PFSK-1 (cell line): ENCODE measurements at regions not wholly inside any gene's neighbourhood (a gene's known extent, or its start where the extent isn't known, plus 50 kb on each side); places are given as distances from the start of the nearest gene placed in this dataset.

ENCODE experiments used
- FOXP2 ChIP-seq: optimal IDR thresholded peaks from 2 replicates; pipeline ENCODE3; 2011; ENCODE audit warnings: borderline replicate concordance, control low read depth, inconsistent platforms; ENCODE audit not compliant: insufficient read depth; ENCODE audit errors: extremely low read length, extremely low read depth
- POLR2AphosphoS5 ChIP-seq: IDR thresholded peaks from 2 replicates; pipeline ENCODE4 v1.6.1; 2012; ENCODE audit warnings: low read depth, mild to moderate bottlenecking, control low read depth, low read length, moderate library complexity
- REST ChIP-seq, 2 experiments: IDR thresholded peaks; 2 replicates each; pipeline versions ENCODE4 v1.6.1 to v1.8.0; 2011 to 2012; ENCODE audit warnings: low read depth in 2 of 2, low read length in 2 of 2, control low read depth in 1 of 2, inconsistent platforms in 1 of 2, mild to moderate bottlenecking in 1 of 2, moderate library complexity in 1 of 2; ENCODE audit not compliant: insufficient read depth in 1 of 2
- SIN3A ChIP-seq: IDR thresholded peaks from 2 replicates; pipeline ENCODE4 v1.6.1; 2012; ENCODE audit warnings: mild to moderate bottlenecking, low read length, moderate library complexity, borderline replicate concordance; ENCODE audit not compliant: insufficient read depth
- TAF1 ChIP-seq: IDR thresholded peaks from 2 replicates; pipeline ENCODE4 v1.6.1; 2012; ENCODE audit warnings: low read length, control low read depth, borderline replicate concordance; ENCODE audit not compliant: insufficient read depth

GRCh38 chr1:95650631-95651030, 416.6 kb downstream of the RWDD3 start:
- TF ChIP-seq TAF1, result no peak
- no peak for TF ChIP-seq SIN3A
- no peak for TF ChIP-seq REST (IDR thresholded peaks at IDR 0.05; ENCODE audit: insufficient read depth in 1 of 2, low read depth in 2 of 2, low read length in 2 of 2)
- no peak for TF ChIP-seq POLR2AphosphoS5

GRCh38 chr1:95652423-95652965, 418.5 kb downstream of the RWDD3 start:
- no peak for TF ChIP-seq FOXP2
- TF ChIP-seq POLR2AphosphoS5, result no peak
- no peak for TF ChIP-seq SIN3A
- TF ChIP-seq TAF1, result no peak

- TF ChIP-seq TAF1 (no peak), SIN3A (no peak), FOXP2 (no peak), POLR2AphosphoS5 (no peak), REST (IDR thresholded peaks at IDR 0.05; ENCODE audit: insufficient read depth in 1 of 2, low read depth in 2 of 2, low read length in 2 of 2) (no peak)
Observed at GRCh38 chr1:95653618-95654017, 419.6 kb downstream of the RWDD3 start.

GRCh38 chr1:95655321-95656020, 421.5 kb downstream of the RWDD3 start:
- TF ChIP-seq TAF1 (no peak), REST (IDR thresholded peaks at IDR 0.05; ENCODE audit: insufficient read depth in 1 of 2, low read depth in 2 of 2, low read length in 2 of 2) (no peak), POLR2AphosphoS5 (no peak), FOXP2 (no peak), SIN3A (no peak)

GRCh38 chr1:95657248-95657647, 423.2 kb downstream of the RWDD3 start:
- TF ChIP-seq POLR2AphosphoS5, result no peak
- no peak for TF ChIP-seq SIN3A
- no peak for TF ChIP-seq FOXP2
- TF ChIP-seq TAF1, result no peak
- no peak for TF ChIP-seq REST (IDR thresholded peaks at IDR 0.05; ENCODE audit: insufficient read depth in 1 of 2, low read depth in 2 of 2, low read length in 2 of 2)
